ENCODE measurements at regions not wholly inside any gene's neighbourhood (a gene's known extent, or its start where the extent isn't known, plus 50 kb on each side); places are given as distances from the start of the nearest gene placed in this dataset.

DNA sequence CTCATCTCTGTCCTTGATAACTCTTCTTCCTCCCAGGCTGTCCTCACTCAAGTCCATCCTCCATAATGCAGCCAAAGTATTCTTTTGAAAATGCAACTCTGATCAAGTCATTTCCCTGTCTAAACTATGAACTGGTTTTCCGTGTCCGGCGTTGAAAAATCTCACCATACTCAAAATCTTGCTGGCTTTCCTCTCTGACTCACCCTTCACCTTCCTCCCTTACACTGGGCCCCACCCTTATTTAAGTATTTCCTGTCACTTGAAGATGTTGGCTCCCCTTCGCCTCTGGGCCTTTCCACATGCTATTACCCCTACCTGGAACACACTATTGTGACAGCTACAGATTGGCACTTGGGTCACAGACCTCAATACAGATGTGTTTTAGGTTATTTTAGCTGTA is 515.6 kb downstream of the INHBA start:
- TF ChIP-seq, protein P1, sequence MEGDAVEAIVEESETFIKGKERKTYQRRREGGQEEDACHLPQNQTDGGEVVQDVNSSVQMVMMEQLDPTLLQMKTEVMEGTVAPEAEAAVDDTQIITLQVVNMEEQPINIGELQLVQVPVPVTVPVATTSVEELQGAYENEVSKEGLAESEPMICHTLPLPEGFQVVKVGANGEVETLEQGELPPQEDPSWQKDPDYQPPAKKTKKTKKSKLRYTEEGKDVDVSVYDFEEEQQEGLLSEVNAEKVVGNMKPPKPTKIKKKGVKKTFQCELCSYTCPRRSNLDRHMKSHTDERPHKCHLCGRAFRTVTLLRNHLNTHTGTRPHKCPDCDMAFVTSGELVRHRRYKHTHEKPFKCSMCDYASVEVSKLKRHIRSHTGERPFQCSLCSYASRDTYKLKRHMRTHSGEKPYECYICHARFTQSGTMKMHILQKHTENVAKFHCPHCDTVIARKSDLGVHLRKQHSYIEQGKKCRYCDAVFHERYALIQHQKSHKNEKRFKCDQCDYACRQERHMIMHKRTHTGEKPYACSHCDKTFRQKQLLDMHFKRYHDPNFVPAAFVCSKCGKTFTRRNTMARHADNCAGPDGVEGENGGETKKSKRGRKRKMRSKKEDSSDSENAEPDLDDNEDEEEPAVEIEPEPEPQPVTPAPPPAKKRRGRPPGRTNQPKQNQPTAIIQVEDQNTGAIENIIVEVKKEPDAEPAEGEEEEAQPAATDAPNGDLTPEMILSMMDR (IDR thresholded peaks at IDR 0.05 in 2 of 3, conservative IDR thresholded peaks at IDR 0.05 in 1 of 3; ENCODE audit: control insufficient read depth in 2 of 3, extremely low read depth in 1 of 3, insufficient read depth in 1 of 3, low read depth in 3 of 3, low read length in 3 of 3), result no peak
- TF ChIP-seq, protein P2, sequence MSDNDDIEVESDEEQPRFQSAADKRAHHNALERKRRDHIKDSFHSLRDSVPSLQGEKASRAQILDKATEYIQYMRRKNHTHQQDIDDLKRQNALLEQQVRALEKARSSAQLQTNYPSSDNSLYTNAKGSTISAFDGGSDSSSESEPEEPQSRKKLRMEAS (IDR thresholded peaks at IDR 0.05; ENCODE audit: low read depth, low read length), result no peak
- TF ChIP-seq WRNIP1 (IDR thresholded peaks at IDR 0.05; ENCODE audit: borderline replicate concordance, low read depth, low read length) (no peak), RUNX3 (IDR thresholded peaks at IDR 0.05; ENCODE audit: low read length) (no peak), ZNF207 (IDR thresholded peaks at IDR 0.05; ENCODE audit: borderline replicate concordance) (no peak), BCL11A (IDR thresholded peaks at IDR 0.05; ENCODE audit: low read depth, low read length) (no peak), BACH1 (IDR thresholded peaks at IDR 0.05; ENCODE audit: borderline replicate concordance) (no peak), CHD4 (IDR thresholded peaks at IDR 0.05) (no peak)

Data from GM12878 (cell line).